ENCODE measurements at regions not wholly inside any gene's neighbourhood (a gene's known extent, or its start where the extent isn't known, plus 50 kb on each side); places are given as distances from the start of the nearest gene placed in this dataset.
"Not testable (repeated sequence)": the region's sequence is repeated elsewhere in the genome, so short reads cannot be mapped to it uniquely, and the experiment has no call there.

GRCh38 chr9:29209748-29210291 is 1636.5 kb upstream of the C9orf72 start:
- no peak for DNase-seq

- DNase-seq, result no peak
Measured at GRCh38 chr9:29211003-29211579, 1637.8 kb upstream of the C9orf72 start.

DNA sequence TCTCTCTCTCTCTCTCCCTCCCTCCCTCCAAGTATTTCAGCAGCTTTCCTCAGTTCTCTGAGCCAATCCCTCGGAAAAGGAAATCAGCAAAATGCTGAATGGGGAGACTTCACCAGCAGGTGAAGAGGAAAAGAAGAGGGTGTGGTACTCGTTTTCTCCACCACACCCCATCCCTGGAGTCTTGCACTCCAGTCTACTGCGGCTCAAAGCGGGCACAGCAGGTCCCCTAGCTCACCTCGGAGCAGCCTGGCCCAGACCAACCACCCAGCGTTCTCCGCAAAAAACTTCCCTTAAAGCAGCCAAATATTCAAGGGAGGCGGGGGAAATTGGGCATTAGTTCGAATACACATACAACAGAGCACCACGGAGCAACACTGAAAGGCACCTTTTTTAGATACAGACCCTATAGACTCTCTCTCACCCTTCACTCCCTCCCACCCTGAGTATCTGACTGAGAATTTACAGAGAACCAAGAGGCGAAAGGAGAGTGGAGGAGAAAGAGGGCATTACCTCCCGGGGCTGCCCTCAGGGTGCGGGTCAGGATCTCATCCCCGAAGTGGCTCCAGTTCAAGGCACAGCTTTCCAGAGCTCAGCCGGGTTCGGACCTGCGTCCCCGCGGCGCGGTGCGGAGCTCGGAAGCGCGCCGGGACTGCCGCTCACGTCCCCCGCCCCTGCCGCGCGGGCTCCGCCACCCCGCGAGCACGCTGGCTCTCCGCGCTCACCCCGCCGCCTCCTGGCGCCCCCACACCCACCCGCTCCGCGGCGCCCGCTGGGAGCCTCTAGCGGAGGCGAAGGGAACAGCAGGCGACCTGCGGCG is 1638.5 kb upstream of the C9orf72 start:
- DNase-seq, result peak; percentile 30

DNA sequence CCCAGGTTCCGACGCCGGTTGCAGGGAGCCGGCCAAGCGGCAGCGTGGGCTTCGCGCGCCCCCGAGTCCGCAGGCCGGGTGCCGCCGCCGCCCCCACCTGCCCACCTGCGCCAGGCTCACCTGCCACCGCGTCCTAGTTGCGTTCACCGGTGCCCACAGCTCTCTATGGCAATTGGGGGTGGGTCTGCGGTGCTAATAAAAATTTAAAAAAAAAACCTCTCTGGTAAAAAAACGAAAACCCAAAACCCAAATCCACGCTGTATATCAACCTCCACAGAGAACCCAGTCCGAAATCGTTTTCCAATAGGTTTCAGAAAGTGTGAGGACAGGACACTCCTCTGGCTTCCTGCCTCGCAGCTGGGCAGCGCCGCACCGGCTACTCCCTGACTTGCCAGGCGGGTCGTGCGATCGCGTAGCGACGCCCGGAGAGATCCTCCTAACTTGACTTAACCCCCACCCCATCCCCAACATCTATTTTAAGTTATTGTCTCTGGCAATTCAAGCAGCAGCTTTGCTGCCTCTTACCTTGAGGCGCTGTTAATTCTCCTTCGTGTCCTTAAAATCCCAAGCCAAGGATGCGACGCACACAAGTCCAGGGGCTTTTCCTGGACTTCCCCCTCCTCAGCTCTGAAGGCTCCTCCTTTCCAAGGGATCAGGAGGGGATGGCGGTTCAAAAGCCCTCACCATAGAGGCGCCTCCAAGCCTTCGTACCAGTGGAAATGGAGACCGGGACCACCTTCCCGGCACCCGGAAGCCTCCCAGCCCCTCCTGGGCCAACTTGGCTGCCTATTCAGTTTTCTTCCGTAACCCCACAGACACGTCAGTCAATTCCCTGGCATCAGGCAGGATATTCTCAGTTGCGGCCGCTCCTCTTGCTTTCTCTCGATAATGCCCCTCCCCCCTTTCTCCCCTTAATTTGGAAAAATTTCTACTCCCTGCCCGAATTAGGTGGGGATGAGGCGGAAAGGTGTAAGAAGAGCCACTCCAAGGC is 1639.4 kb upstream of the C9orf72 start:
- no peak for DNase-seq

DNA sequence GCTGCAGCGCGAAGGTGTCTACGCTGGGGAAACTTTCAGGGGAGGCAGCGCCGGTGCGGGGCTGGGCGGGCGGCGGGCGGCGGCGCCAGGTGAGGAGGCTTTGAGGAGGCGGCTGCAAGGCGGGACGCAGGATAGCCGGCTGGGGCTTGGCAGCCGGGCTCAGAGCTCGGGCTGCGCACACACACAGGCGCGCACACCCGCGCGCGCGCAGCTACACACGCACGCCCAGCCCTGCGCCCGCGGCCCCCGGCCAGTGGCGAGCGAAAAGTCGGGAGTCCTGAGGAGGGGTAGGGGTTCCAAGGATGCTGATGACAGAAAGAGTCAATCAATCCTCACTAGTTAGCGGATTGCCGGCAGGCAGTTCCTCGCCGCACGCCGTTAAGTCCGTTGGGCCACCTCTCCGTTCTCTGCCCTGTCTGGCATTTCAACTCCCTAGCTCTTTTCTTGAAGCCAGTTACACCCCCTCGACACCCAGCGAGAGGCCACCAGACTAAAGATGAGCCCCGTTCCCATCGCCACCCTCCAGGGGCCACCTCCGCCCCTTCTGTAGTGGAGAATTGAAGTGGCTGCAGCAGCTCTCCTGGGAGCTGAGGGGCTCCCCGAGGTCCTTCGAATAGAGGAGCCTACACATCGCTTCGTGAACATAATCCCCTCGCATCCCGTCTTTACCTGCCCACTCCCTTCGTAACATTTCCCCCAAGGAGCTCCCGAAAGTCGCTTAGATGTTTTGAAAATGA is 1640.3 kb upstream of the C9orf72 start, which contains the start of gene LINGO2:
LINGO2 (minus strand) TSS at position 185 of the 737 bp plus-strand sequence.
- DNase-seq, result peak; percentile 32

- peak; percentile 81 for DNase-seq
Measured at GRCh38 chr9:29214154-29214689, 1640.9 kb upstream of the C9orf72 start.

GRCh38 chr9:29214690-29215253 is 1641.5 kb upstream of the C9orf72 start:
- DNase-seq, result no peak

DNA sequence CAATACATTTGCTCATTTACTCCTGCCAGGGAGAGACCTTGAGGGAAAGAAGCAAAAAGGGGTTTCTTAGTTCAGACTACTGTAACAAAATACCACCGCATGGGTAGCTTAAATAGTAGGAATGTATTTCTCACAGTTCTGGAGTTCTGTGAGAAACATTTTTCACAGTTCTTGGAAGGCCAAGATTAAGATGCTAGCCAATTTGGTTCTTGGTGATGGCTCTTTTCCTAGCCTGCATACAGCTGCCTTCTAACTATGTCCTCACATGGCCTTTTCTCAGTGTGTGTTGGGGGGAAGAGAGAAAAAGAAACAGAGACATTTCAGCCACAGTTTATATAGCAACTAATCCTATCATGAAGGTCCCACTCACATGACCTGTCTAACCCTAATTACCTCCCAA is 1644.7 kb upstream of the C9orf72 start:
- DNase-seq, result no peak

GRCh38 chr9:29220596-29221251 is 1647.4 kb upstream of the C9orf72 start:
- DNase-seq, result no peak

- DNase-seq, result no peak
Measured at GRCh38 chr9:29228558-29228957, 1655.3 kb upstream of the C9orf72 start.

- DNase-seq, result no peak
Measured at GRCh38 chr9:29230931-29231330, 1657.7 kb upstream of the C9orf72 start.

- no peak for DNase-seq
Measured at GRCh38 chr9:29233193-29233592, 1659.9 kb upstream of the C9orf72 start.

DNA sequence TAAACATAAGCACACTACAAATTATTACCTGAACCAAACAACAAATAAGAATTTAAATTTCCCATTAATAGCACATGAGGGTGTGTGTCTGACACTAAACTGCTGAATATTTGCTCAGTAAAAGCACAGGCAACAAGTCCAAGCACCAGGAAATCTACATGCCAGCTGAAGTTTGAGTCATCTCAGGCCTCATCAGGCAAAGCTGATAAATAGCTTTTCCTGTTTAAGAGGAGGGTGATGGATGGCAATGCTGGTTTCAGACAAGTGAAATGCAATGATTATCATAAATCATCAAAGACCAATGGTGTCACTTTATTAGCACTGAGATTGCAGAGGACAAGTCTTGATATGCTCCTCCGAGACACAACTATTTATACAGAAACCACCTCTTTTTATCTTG is 1668.0 kb upstream of the C9orf72 start:
- DNase-seq, result no peak

DNA sequence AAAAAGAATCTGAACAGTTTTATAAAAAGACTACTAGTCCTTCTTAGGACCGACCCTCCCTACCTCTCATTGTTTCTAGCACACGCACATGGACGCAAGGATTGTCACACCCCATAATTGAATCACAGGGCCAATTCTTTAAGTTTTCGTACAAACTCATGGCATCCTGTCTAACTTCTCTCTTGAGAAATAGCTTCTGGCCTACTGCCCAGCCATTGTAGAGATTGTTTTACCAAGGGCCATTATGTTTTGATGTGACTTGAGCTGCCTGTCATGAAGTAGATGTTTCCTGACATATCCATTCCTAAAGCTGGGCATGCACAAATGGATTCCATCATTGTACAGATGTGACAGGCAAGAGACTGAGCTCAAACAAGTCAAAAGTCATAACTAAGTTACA is 1672.1 kb upstream of the C9orf72 start:
- DNase-seq, result no peak

- DNase-seq, result not testable (repeated sequence)
Measured at GRCh38 chr9:29270400-29270799, 1697.1 kb upstream of the C9orf72 start.

- DNase-seq, result no peak
Measured at GRCh38 chr9:29282121-29282520, 1708.8 kb upstream of the C9orf72 start.

GRCh38 chr9:29285818-29286217 is 1712.5 kb upstream of the C9orf72 start:
- DNase-seq, result no peak

DNA sequence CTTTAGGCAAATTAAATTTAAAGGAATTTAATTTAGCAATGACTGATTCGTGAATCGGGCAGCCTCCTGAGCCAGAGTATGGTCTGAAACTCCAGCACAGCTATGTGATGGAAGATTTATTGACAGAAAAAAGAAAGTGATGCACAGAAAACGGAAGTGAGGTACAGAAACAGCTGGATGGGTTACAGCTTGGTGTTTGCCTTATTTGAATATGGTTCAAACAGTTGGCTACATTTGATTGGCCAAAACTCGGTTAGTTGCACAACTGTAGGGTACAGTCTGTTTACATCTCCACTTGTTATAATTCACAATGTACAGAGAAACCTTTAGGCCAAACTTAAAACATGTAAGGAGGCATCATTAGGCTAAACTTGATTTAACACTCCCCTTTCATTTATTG is 1716.1 kb upstream of the C9orf72 start:
- no peak for DNase-seq

DNA sequence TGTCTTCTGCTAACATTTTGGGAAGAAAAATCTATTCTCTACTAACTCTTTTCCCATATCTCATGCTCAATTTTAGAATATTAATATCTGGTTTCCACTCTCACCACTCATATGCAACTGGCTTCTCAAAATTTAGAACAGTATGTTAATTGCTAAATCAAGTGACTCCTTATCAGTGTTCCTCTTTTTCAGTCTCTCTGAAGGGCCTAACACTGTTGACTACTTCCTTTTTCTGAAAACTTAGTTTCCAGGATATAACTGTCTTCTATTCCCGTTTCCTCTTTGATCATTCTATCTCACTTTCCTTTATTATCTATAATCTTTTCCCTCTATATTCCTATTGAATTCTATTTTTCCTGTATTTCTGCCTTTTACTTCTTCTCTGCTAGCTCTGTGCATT is 1717.2 kb upstream of the C9orf72 start:
- no peak for DNase-seq

GRCh38 chr9:29297592-29297991 is 1724.3 kb upstream of the C9orf72 start:
- DNase-seq, result no peak

DNA sequence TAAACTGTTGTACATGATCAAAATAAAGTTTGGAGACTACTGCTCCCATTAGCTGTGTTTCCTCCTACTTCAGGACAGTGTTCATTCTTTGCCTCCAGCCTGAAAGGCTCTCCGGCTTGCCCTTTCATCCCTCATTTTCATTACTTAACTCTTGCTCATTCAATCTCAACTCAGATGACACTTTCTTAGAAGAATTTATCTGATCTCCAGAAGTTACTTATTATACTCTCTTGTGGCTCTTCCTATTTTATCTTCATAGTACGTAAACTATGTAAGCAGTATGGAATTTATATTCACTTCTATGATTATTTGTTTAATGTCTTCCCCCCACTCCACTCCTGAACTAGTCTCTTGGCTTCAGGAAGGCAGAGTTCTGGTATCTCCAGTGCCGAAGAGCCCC is 1737.9 kb upstream of the C9orf72 start:
- DNase-seq, result no peak
